Posterior cingulate gyrus (tissue), 11 donors: ENCODE measurements at regions not wholly inside any gene's neighbourhood (a gene's known extent, or its start where the extent isn't known, plus 50 kb on each side); places are given as distances from the start of the nearest gene placed in this dataset.

Source experiments
- DNase-seq, 10 donors: peaks; one replicate each; pipeline versions ENCODE4 v3.0.0 to v3.0.0-alpha.2; 2020 to 2021; ENCODE audit warnings: mixed read lengths in 3 of 10
- intact Hi-C: fragments of 100-400 bp; cut with DNase I; formaldehyde crosslinking; loops from one replicate; pipeline ENCODE4 v1.15.1; 2023

- DNase-seq, result no peak
- intact Hi-C loops, result no loop called here
Measured at GRCh38 chr3:117666812-117667211, 957.2 kb downstream of the TUSC7 start.

GRCh38 chr3:117669774-117670173 is 960.2 kb downstream of the TUSC7 start:
- intact Hi-C loops, result no loop called here
- no peak for DNase-seq

GRCh38 chr3:117671722-117672318 is 962.2 kb downstream of the TUSC7 start:
- no peak for DNase-seq
- intact Hi-C loops, result no loop called here

DNA sequence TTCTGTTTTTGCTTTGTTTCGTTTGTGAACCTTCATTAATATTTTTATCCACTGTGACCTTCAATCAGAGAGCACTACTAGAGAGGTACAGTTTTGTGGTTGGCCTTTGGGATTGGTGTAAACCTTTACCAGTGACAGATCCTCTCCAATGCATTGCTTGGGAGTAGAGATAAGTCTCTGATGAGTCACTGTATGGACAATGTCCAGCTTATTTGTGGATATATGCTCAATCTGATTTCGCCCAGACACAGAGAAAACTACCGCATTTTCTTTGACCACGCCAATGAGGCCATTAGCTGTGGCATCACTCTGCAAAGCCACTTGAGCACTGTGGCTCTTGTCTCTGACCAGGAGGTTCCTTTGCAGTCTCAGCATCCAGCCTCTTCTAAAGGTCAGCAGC is 964.7 kb downstream of the TUSC7 start:
- DNase-seq, result no peak
- intact Hi-C loops, result no loop called here

GRCh38 chr3:117681619-117682018 is 972.0 kb downstream of the TUSC7 start:
- no peak for DNase-seq
- intact Hi-C loops, result no loop called here

DNA sequence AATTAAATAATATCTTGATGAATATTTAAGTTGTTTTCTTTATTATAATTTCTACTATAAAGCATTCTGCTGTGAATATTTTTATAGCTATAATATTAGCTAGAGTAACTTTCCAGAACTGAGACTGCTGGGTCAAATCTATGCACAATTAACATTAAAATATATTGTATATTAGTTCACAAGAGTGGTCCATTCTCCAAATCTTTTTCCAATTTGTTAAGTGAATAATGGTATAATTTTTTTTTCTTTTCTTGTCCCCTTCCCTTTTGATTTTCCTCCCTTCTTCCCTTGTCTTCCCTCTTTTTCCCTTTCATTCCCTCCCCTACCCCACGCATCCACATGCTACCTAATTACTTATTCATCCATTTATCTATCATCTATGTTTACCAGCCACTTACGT is 977.5 kb downstream of the TUSC7 start:
- DNase-seq, result no peak
- intact Hi-C loops, result no loop called here

- DNase-seq, result peak in 1 of 10 donors; percentile 52
Measured at GRCh38 chr3:117688583-117688982, 979.0 kb downstream of the TUSC7 start.

GRCh38 chr3:117691526-117691925 is 981.9 kb downstream of the TUSC7 start:
- intact Hi-C loops, result no loop called here
- no peak for DNase-seq

More at GRCh38 chr3:117688583-117688982, 979.0 kb downstream of the TUSC7 start:
- intact Hi-C loops, result no loop called here

GRCh38 chr3:117692416-117692995 is 982.9 kb downstream of the TUSC7 start:
- DNase-seq, result peak in 1 of 10 donors; percentile 78
- intact Hi-C loops, result no loop called here

DNA sequence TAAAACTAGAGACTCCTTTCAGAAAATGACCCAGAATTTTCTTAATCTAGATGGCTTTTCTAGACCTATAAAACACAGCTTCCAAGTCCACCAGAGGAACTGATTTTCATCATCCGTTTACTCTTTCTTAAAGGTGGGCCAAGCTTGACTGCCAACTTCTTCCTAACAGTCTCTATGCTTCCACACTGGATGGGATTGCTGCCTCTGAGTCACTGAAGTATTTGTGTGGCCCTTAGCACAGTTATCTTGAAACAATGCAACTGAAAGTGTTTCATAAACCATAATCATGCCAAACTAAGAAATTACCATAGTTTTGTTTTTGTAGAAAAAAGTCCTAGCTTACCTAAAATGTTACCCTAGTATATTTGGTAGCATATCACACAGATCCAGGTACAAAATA is 985.7 kb downstream of the TUSC7 start:
- intact Hi-C loops, result no loop called here
- DNase-seq, result no peak

DNA sequence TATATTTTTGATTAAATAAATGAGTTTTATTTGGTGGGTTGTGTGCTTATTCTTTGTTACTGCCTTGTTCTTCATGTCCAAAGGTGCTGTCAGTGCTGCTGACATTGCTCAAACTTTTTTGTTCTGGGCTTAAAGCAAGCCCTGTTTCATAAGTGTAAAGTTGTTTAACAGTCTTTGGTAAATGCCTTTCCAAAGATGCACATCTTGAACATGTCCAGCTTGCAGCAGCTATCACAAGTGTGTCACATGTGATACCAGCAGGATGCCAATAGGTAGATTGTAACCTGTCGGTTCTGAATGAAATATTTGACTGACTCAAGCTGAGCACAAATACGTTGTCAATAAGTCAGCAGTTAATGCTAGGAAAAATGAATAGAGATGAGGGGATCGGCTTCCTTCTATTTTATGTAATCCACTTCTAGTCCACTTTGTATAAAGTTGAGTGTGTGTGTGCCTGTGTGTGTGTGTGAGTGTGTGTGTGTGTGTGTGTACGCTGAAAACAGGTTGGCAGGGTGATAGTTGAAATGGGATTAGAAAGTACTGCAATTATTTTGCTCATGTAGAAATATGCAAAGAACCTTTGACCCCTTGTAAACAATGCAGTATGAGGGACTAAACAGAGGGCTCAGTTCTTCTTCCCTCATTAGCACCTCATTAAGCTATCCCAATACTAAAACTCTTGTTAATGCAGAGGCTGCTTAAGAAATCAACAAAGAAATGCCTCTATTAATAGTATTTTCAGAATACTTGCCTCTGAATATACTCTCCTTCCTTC is 986.5 kb downstream of the TUSC7 start:
- intact Hi-C loops, result no loop called here
- DNase-seq, result no peak

DNA sequence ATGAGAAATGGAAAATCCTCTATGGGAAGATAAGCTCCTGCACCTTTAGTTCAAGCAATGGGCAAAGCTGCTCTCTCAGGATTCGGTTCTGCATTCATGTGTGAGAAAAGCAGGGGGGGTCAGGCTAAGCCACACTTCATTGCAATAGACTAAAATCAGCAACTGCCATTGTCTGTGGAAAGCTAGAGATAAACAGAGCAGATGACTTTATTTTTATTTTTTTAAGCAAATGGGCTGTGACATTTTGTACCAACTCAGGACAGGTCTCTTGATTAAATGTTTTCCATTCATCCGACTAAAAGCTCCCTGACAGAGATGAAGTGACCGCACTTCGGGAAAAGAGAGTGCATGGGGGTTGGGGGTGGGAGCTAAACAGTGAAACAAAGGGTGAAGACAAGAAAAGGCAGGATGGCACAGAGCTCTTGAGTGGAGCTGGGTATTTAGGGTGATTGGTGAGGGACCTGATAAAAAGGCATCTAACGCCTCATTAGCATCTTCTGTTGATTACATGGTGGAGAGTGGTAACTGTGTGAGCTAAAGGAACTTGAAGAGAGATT is 987.4 kb downstream of the TUSC7 start:
- intact Hi-C loops, result no loop called here
- DNase-seq, result no peak

DNA sequence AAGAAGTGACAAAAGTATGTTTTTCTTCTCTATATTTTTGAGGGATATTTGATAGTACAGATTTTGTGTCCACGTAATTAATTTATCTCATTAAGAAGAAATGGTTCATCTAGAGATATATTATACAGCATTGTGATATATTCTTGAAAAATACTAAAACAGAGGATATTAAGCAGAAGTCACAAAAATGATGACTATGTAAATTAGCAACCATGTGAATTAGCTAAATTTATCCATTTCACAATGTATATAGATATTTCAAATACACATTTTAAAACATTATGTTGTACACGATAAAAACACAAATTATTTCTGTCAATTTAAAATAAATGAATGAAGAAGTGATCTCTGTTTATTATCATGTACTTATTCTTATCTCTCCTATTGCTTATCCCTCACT is 989.5 kb downstream of the TUSC7 start:
- no peak for DNase-seq
- intact Hi-C loops, result no loop called here

DNA sequence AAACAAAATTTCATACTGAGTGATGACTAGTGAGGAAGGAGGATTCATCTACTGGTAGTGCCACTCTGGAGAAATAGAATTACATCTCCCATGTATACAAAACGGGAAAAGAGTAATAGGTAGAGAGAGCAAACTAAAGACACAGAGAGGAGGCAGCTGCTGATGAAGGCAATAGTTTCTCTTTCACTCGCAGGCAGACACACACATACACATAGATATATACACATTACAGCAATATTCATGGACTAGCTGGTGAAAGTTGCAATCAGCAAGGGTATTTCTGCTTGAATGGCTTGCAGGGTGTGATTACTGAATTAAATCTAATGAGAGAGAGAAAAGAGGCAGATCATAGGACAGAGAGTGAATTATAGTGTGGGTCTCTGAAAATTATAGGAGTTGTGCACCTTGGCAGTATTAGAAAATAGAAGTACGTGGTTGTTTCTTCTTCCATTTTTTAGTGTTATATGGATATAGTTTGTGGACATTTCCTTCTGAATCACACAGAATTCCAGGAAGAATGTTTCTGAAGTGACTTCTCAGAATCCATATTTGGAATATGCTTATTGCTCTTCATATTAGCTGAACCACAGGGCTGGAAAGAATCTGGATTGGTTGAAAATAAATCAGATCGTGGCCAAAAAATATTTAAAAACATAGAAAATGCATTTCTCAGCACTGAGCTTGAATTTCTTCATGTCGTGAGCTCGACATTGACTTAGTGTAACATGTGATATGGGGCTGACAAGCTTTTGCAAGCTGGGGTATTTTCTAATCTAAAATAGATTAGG is 991.2 kb downstream of the TUSC7 start:
- intact Hi-C loops, result no loop called here
- no peak for DNase-seq

GRCh38 chr3:117705011-117705410 is 995.4 kb downstream of the TUSC7 start:
- DNase-seq, result no peak
- intact Hi-C loops, result no loop called here

DNA sequence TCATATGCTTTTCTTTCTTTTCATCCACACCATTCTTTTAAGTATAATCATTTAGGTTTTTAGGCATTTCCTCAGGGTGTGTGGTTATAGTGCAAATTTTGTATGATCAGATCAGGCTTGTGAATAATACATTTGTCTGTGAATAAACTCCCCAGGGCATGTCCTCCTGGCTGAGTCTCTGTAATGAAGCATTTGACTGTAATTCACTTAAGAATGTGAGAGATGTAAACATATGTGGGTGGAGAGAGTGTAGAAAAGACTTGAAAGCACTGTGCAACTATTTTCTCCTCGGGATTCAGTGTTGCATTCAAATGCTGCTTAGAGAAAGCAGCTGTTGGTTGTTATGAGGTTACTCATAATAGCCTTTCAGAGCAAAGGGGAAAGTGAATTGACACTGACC is 996.5 kb downstream of the TUSC7 start:
- intact Hi-C loops, result no loop called here
- DNase-seq, result no peak

DNA sequence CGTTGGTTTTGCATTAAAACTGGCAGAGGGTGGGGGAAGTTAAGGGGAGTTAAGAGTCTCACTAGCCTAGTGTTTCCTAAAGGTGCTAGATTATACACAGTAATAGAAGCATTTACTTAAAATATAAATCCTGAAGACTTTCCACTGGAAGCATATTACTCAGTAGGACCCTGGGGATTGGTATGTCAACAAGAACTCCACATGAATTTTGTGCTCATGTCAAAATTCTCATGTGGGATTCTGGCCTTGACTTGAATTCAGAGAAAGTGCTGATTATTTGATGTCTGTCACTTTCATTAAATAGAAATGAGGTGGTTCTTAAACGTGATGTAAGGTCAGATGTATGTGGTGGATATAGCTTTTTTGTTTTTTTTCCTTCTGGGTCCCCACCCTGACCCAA is 997.2 kb downstream of the TUSC7 start:
- DNase-seq, result no peak
- intact Hi-C loops, result no loop called here

DNA sequence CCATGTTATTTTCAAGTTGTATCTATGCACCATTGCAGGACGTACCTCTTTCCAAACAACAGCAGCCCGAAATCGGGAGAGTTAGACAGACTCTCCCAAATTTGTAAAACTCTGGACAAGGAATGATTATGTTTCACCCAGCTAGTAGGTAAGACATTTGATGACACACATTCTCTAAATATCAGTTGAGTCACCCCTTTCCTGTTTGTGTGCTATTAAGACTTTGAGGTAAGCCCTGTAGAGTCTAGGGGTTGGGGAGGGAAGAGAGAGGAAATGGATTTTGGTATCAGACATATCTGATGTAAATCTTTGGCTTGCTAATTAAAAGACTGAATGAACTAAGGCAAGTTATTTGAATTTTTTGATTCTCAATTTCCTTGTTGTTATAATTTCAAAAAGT is 999.0 kb downstream of the TUSC7 start:
- intact Hi-C loops, result no loop called here
- no peak for DNase-seq

GRCh38 chr3:117709108-117709507 is 999.5 kb downstream of the TUSC7 start:
- DNase-seq, result no peak
- intact Hi-C loops, result no loop called here

GRCh38 chr3:117710501-117710900 is 1000.9 kb downstream of the TUSC7 start:
- intact Hi-C loops, result loop anchor here (10.0 kb wide), 1 partner anchor 696 kb away; no protein-coding TSS in a partner anchor
- no peak for DNase-seq
